HG02970 (cell line): ENCODE measurements at regions not wholly inside any gene's neighbourhood (a gene's known extent, or its start where the extent isn't known, plus 50 kb on each side); places are given as distances from the start of the nearest gene placed in this dataset.

Experiments
- ATAC-seq: cut with Tn5 transposase; IDR thresholded peaks from one replicate; pipeline ENCODE4 v1.9.1; 2021; ENCODE audit warnings: mild to moderate bottlenecking, moderate library complexity, moderate number of reproducible peaks; ENCODE audit not compliant: unreplicated experiment, low FRiP score

DNA sequence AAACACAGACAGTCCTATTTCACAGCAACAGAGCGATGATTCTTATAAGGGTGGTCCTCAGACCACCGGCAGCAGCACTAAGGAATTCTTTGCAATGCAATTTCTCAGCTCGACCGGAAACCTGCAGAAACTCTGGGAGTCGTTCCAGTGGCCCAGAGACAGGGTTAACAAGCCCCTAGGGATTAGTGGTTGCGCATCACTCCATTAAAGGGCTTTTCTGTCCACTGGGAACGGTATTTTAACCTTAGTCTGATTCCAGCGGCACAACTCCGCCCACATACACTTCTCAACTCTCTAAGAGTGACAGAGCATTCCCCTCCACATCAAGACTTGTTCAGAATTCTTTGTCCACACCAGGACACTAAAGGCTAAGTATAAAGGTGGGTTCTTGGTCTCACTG lies 341.5 kb downstream of the TFAP2A start:
- no peak for ATAC-seq

DNA sequence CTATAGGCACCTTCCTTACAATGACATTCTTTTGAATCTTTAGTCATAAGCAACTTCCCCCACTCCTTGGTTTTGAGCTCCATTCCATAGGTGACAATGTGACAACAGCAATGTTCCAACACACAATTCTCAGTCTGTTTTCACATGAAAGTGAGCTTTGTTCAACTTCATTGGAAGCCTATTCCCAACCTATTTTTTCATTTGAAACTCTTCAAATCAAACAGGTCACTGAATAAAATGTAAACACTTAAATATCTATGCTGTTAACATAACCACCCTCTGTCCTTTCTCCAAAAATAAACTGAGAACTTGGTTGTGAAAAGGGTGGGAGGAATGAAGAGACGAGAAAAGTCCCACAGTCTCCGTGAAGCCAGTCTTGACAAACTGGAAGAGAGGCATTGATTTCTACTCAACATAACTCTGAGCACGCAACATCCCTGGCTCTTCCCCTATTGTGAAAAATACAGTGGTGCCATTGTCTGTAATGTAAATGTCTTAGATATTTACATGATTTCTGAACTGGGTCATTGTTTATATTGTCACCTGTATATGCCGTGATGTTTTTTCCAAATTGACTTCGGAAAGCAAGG lies 343.1 kb downstream of the TFAP2A start:
- no peak for ATAC-seq

- no peak for ATAC-seq
Measured at GRCh38 chr6:10060004-10060403, 354.9 kb downstream of the TFAP2A start.

GRCh38 chr6:10054672-10055071 lies 360.2 kb downstream of the TFAP2A start:
- ATAC-seq: no peak

DNA sequence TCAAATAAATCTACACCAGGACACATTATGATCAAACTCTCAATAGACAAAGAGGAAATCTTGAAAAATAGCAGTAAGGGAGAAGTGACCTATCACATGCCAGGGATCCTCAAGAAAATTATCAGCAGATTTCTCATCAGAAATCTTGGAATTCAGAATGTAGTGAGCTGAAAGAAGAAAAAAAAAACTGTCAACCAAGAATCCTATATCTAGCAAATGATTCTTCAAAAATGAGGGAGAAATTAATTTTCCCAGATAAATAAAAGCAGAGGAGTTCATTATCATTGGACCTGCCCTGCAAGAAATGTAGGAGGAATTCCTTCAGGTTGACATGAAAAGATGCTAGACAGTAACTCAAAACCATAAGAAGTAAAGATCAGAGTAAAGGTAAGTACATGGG lies 363.6 kb downstream of the TFAP2A start:
- no peak for ATAC-seq

DNA sequence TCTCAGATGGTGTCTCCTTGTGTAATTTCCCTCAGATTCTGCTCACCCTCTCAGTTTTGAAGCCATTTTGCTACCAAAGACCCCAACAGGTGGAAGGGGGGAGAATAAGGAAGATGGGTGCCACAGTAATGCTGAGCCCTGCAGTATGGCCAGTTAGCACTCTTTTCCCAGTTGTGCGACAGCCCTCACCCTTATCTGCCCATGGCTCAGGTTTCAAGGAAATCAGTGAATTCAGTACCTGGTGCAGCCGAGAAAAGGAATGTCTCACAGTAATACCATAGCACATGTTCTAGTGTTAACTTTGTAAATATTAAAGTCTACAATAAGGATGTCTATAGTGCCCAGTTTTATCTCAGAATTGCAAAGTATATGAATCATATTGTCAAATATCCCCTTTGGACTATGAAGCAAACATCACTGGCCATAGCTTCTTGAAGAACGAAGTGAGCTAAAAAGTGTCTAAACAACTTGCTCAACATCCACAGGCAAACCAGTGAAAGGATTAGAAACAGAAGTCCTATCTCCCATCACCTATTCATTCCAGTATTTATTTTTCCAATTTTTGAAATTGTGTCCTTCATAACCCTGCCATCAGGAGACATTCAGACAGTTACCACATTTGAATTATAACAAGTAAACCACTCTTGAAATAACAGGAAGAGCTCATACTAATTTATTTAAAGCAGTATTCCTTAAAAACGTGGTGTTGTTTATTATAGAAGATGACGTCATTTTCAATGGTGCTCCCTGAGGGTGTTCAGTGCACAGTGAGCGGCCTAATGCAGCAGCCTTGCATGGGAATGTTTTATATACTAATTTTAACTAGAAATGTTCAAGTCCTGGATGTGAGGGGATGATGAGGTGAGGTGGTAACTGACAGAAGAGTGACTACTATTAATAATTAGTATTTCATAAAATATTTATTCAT lies 366.2 kb downstream of the TFAP2A start:
- ATAC-seq: no peak

DNA sequence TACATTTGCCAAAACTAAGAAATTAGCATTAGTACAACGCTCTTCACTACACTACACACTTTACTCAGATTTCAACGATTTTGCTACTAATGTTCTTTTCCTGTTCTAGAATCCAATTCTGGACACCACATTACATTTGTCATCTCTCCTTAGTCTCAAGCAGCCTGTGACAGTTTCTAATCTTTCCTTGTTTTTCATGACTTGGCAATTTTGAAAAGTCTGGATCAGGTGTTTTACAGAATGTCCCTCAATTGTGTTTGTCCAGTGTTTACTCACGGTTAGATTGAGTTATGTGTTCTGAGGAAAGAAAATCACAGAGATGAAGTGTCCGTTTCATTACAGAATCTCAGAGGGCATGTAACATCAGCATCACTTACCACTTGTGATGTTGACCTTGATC lies 372.6 kb downstream of the TFAP2A start:
- no peak for ATAC-seq

DNA sequence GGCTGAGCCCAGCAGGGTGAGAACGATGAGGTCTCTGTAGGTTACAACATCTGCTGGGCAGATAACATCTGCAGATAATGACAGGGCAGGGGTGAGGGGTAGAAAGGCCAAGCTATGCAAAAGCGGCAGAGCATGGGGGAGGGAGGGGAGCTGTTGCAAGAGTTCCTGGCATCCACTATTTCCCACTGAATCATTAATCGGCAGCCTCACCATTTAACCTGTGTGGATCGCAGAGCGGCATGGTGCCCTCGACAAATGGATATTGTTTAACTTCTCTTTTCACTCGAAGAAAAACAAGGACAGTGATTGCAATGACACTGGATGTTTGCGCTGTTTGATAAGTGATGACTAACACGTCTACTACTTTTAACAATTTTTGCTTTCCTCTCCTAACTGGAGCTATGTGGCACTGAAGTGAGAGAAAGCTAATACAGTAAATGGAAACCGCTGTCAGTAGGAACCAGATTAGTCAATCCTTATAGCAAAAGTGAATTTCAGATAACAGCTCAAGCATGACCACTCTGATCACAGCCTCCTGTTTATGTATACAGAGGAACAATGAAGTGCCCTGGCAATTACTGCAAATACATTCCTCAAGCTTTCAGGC lies 381.5 kb downstream of the TFAP2A start:
- ATAC-seq: no peak

DNA sequence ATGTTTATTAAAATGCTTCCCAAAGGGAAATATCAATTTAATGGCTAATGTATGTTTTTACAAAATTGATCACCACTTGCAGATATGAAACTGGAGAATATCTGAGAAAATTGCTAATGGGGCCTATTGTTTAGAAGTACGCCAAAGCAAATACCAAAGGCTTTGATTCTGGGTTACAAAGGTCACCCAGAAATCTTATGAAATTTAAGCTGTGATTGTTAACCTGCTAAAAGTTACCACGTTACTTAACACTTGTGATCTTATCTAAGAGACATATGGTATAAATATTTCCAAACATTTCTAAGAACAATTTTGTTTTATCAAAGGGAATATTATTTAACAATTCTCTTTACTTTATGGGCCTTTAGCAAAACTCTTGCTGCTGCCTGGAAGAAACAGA lies 383.3 kb downstream of the TFAP2A start:
- ATAC-seq: no peak

GRCh38 chr6:10030942-10031537 lies 383.8 kb downstream of the TFAP2A start:
- ATAC-seq: no peak

- no peak for ATAC-seq
Measured at GRCh38 chr6:10028222-10028621, 386.7 kb downstream of the TFAP2A start.

DNA sequence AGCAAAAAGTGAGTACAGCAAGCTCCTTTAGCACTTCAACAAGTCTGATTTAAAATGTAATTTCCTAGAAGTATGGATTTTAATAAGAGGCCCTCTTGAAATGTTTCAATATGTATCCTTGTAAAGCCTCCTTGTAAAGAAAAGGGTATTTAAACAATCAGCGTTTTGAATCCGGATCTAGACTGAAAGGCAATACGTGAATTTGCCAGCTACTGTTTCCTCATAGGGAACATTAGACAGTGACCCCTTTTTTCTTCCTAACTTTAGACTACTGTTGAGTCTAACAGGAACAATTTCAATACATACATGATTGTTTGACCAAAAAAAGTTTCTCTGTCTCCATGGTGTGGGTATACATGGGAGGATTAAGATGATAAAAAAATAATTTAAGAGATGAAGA lies 395.0 kb downstream of the TFAP2A start:
- ATAC-seq: no peak

DNA sequence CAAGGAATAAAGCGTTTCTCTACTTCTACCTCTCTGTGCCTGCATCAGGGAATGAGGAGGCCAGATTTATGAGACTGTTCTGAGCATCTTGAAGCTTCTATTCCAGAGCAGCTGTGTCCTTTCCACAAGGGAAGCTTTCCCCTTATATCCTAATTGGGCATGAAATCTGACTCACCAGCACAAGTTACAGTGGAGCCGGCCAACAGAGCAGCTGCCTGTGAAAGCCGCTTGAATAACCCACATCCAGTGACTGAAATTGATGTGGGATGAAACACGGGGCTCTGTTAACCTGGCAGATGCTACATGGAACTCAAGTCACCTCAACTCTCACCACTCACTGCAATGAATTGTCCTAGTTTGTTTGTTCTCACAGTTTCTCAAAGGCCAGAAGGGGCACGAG lies 400.3 kb downstream of the TFAP2A start:
- ATAC-seq: no peak

DNA sequence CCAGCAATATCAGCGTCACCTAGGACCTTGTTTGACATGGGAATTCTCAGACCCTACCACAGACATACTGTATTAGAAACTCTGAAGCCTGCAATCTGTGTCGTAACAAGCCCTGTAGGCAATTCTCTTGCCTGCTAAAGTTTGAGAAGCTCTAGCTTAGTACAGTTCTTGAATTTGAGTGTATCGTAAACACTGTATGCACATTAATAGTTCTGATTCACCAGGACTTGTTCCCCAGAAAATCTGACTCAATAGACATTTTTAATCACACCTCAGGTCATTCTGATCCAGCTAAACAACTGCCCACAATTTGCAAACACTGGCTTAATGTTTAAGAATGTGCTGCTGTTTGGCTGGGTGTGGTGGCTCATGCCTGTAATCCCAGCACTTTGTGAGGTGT lies 414.3 kb downstream of the TFAP2A start:
- ATAC-seq: no peak

DNA sequence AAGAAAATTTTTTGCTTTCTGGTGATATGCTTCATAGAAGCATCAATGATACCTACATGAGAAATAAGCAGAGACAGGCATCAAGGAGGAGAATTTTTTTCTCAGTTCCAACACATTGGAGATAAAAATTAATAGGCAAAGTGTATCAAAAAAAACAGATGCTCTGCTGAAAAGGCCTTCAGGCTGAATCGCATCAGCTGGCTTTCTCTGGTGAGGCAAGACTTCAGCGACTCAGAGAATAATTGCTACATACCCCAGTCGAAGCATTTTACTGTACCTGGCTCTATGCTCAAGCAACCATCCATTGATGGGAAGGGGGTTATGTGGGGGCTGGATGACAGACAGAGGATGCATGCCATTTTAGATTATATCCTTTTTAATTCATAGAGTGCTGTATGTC lies 415.1 kb downstream of the TFAP2A start:
- ATAC-seq: no peak

- no peak for ATAC-seq
Measured at GRCh38 chr6:9986273-9986672, 428.6 kb downstream of the TFAP2A start.

DNA sequence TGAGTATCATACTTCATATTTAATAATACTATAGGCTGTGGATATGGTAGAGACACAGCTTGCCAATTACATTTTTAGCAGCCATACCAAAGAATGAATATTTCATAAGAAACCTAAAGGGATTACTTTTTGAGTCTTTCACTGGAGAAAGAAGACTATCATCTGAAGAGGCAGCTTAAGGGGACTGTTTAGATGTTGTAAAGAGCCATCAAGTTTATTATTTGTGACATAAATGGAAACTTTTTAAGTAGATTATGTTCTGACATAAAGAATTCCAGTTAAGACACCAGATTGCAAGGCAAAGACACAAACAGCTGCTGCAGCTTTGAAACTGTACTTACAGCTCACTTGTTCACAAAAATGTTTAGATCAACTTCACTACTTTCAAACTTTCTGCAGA lies 429.4 kb downstream of the TFAP2A start:
- no peak for ATAC-seq

DNA sequence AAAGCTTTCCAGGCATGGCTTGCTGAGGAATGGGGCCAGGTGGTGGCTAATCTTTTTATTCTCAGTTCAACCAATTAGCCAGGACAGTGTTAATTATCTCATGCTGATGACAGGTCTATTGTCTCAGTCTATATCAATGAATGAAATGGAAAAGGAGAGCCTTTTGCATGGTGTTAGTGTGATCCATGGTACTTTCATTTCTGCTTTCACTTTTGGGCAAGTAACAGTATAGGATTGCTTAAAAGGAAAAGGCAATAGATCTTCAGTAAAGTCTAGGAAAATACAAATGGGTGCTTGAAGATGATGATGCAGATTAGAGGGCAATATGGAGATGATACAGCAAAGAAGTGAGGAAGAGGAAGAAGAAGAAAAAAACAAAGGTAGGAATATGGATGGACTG lies 430.3 kb downstream of the TFAP2A start:
- ATAC-seq: no peak

DNA sequence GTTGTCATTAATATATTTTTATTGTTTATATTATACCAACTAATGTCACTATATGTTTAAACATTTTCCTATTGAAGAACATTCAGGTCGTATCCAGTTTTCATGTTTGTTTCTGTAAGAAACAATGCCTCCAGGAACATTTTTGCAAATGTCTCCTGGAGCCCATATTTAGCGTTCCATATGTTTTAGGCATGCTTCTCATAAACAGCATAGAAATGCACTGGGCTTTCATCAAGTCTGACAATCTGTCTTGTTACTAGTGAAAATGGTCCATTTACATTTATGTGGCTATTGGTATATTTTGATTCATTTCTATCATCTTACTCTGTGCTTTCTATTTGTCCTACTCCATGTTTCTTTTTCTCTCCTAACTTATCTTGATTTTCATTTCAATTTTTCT lies 431.7 kb downstream of the TFAP2A start:
- ATAC-seq: no peak

DNA sequence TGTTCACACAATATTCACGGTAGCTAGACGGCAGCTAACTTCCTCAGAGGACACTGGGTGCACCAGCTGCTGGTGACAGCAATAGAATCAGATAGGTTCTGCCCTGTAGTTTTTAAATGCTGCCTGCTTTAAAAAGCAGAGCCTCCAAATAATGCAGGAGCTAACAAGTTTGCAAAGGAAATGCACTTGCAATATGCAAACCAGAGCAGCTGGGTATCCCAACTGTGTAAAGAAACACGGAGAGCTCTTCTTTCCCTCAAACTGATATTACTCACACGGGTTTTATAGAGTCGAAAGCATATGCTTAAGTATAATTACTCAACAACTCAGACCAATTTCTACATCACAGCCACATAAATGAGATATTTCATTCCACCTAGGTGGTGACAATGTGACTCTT lies 432.7 kb downstream of the TFAP2A start:
- no peak for ATAC-seq

DNA sequence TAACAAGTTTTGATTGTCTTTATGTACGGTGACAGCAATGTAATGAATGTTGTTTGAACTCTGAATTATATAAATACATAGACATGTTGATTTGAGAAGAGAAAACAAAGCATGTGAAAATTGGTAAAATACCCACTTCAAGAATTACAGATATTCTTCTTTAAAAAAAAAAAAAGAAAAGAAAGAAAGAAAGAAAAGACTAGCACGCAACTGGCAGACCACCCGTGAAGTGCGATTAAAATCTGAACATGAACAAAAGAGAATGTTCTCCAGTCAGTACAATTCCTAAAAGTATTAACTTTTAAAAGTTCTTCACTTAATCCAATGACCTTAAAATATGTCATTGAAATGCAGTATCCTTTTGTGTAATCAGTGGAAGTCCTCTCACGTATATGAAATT lies 434.9 kb downstream of the TFAP2A start:
- ATAC-seq: no peak
